B cell (primary cell): ENCODE measurements at regions not wholly inside any gene's neighbourhood (a gene's known extent, or its start where the extent isn't known, plus 50 kb on each side); places are given as distances from the start of the nearest gene placed in this dataset.

Experiments
- ATAC-seq: fragments of 200-7000 bp; cut with Tn5 transposase; one replicate; pipeline ENCODE4 v1.10.0; 2021; ENCODE audit warnings: low read depth, mild to moderate bottlenecking, moderate number of reproducible peaks, moderate library complexity
- CTCF ChIA-PET: fragments of 350-600 bp; sonication (Branson Sonifier 250); formaldehyde crosslinking; loops from one replicate; lab custom pipeline; 2021; ENCODE audit warnings: antibody characterized with exemption, inconsistent platforms; lab: Charles Lee
- POLR2A ChIA-PET: fragments of 350-600 bp; sonication (Branson Sonifier 250); formaldehyde crosslinking; loops from one replicate; lab custom pipeline; 2021; ENCODE audit warnings: antibody characterized with exemption; lab: Charles Lee
- DNase-seq: peaks from one replicate; pipeline ENCODE4 v3.0.0; 2013
- H2AFZ ChIP-seq: 2 replicates; pipeline ENCODE4 v1.6.1; 2012; ENCODE audit warnings: mild to moderate bottlenecking, low read depth, low read length; ENCODE audit not compliant: insufficient read depth, poor library complexity, severe bottlenecking
- H3K27ac ChIP-seq, 2 donors: 1 replicate in 1 of 2; 2 replicates in 1 of 2; pipeline ENCODE4 v1.5.1; 2012 to 2013; ENCODE audit warnings: low read length in 2 of 2, mild to moderate bottlenecking in 2 of 2, moderate library complexity in 1 of 2
- H3K27me3 ChIP-seq, 4 experiments: fragments of 200-600 bp in 1 of 4; sonication (generic) in 1 of 4; replicated peaks in 1 of 4; 1 replicate in 2 of 4; 2 replicates in 2 of 4; pipeline versions ENCODE4 v1.6.1 to v1.7.0; 2013 to 2016; ENCODE audit warnings: low read length in 3 of 4, mild to moderate bottlenecking in 2 of 4, mixed read lengths in 1 of 4, moderate library complexity in 1 of 4; ENCODE audit not compliant: insufficient read depth in 4 of 4, control insufficient read depth in 3 of 4; ENCODE audit errors: control extremely low read depth in 1 of 4
- H3K36me3 ChIP-seq, 2 experiments: replicated peaks in 1 of 2; 1 replicate in 1 of 2; 2 replicates in 1 of 2; pipeline versions ENCODE4 v1.6.1 to v1.7.1; 2013; ENCODE audit warnings: low read length in 1 of 2; ENCODE audit not compliant: insufficient read depth in 2 of 2, control insufficient read depth in 1 of 2; ENCODE audit errors: control extremely low read depth in 1 of 2, extremely low read depth in 1 of 2
- H3K4me1 ChIP-seq, 2 donors: fragments of 200-600 bp in 1 of 2; sonication (generic) in 1 of 2; 1 replicate in 1 of 2; 2 replicates in 1 of 2; pipeline versions ENCODE4 v1.5.1 to v1.6.1; 2013 to 2017; ENCODE audit warnings: low read length in 2 of 2; ENCODE audit not compliant: control insufficient read depth in 2 of 2, insufficient read depth in 2 of 2
- H3K4me2 ChIP-seq: replicated peaks from 2 replicates; pipeline ENCODE3; 2012; ENCODE audit warnings: mild to moderate bottlenecking, low read depth, low read length; ENCODE audit not compliant: poor library complexity, severe bottlenecking
- H3K4me3 ChIP-seq, 5 experiments: fragments of 200-600 bp in 1 of 5; sonication (generic) in 1 of 5; 1 replicate in 3 of 5; 2 replicates in 2 of 5; pipeline versions ENCODE4 v1.5.1 to v1.7.0; 2011 to 2016; ENCODE audit warnings: low read length in 4 of 5, mild to moderate bottlenecking in 4 of 5, low read depth in 2 of 5, control low read depth in 1 of 5, moderate library complexity in 1 of 5; ENCODE audit not compliant: insufficient read depth in 1 of 5; ENCODE audit errors: control extremely low read depth in 1 of 5, extremely low read depth in 1 of 5
- H3K79me2 ChIP-seq: fragments of 200-600 bp; sonication (generic); one replicate; pipeline ENCODE4 v1.6.0; 2016; ENCODE audit warnings: low read length; ENCODE audit not compliant: control insufficient read depth, insufficient read depth
- H3K9ac ChIP-seq: fragments of 200-600 bp; sonication (generic); 2 replicates; pipeline ENCODE4 v1.6.1; 2017; ENCODE audit warnings: mild to moderate bottlenecking, low read length, moderate library complexity
- H3K9me3 ChIP-seq, 3 donors: one replicate each; pipeline versions ENCODE4 v1.6.1 to v1.7.1; 2013; ENCODE audit warnings: low read length in 2 of 3; ENCODE audit not compliant: control insufficient read depth in 2 of 3, insufficient read depth in 1 of 3; ENCODE audit errors: control extremely low read depth in 1 of 3
- H4K20me1 ChIP-seq: 2 replicates; pipeline ENCODE4 v1.6.0; 2012; ENCODE audit warnings: mild to moderate bottlenecking, low read length; ENCODE audit not compliant: insufficient read depth, control insufficient read depth, poor library complexity, severe bottlenecking
- H3K27ac Mint-ChIP-seq: one replicate; pipeline ENCODE4 v1.8.0; 2021; ENCODE audit warnings: mixed read lengths
- H3K27me3 Mint-ChIP-seq: one replicate; pipeline ENCODE4 v1.8.0; 2021; ENCODE audit warnings: mixed read lengths
- H3K4me1 Mint-ChIP-seq: one replicate; pipeline ENCODE4 v1.8.0; 2021; ENCODE audit warnings: mixed read lengths
- H3K4me3 Mint-ChIP-seq: one replicate; pipeline ENCODE4 v1.8.0; 2021; ENCODE audit warnings: mixed read lengths
- H3K9me3 Mint-ChIP-seq: one replicate; pipeline ENCODE4 v1.8.0; 2022; ENCODE audit warnings: mixed read lengths; ENCODE audit not compliant: insufficient read depth
- CTCF ChIP-seq: fragments of 200-600 bp; IDR thresholded peaks from one replicate; pipeline ENCODE4 v1.8.0; 2022; ENCODE audit warnings: antibody characterized with exemption, mild to moderate bottlenecking
- EZH2 ChIP-seq: IDR thresholded peaks from 2 replicates; pipeline ENCODE4 v1.6.1; 2012; ENCODE audit warnings: borderline replicate concordance, low read depth, mild to moderate bottlenecking, moderate library complexity, low read length; ENCODE audit not compliant: insufficient read depth, poor library complexity, severe bottlenecking
- WGBS: methylation state at CpG from one replicate; pipeline ENCODE4 v1.1.5; 2013; ENCODE audit warnings: missing lambda C conversion rate; ENCODE audit not compliant: insufficient coverage; 5-methylcytosine and 5-hydroxymethylcytosine counted together
- intact Hi-C: fragments of 100-400 bp; cut with micrococcal nuclease; formaldehyde crosslinking; loops from one replicate; pipeline ENCODE4 v1.10.0; 2022

- H3K4me2 ChIP-seq: no peak overlapping the region
These were observed 136.9 kb upstream of the EGFLAM start for GRCh38 chr5:38121420-38121819.

DNA sequence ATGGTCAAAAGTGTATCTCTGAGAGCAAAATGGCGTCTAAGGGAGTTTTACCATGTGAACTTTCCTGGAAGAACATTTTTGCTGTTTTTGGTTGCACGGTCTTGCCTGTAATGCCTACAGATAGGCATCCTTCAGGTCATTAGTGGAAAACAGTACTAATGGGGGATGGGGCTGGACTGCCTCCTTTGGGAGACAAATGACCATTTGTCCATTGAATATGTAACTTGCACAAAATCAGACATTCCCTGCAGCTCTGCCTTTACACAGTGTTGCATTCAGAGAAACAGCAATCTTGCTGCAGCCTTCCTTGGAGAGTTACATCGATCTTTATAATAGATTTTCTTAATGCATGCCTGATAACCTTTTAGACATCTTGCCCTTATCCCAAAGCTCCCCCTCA, 138.5 kb upstream of the EGFLAM start:
- H3K27me3 ChIP-seq: no peaks in the 10 kb centered on the region
- peaks cover 0 to 7% (median 0%) of the 10 kb centered on the region in 3 donors for H3K9me3 ChIP-seq
- H3K4me2 ChIP-seq: no peak overlapping the region
- no peaks in the 10 kb centered on the region for H3K4me1 ChIP-seq
- TF ChIP-seq CTCF (no peak), EZH2 (no peak)
- intact Hi-C loops: no loop called here
- H3K9ac ChIP-seq: no peak overlapping the region
- H3K79me2 ChIP-seq: no peaks in the 10 kb centered on the region
- Mint-ChIP-seq H3K4me3 (no peak overlapping the region), H3K27ac (no peak overlapping the region), H3K27me3 (no peaks in the 10 kb centered on the region), H3K9me3 (no peaks in the 10 kb centered on the region), H3K4me1 (no peaks in the 10 kb centered on the region)
- no peak overlapping the region for H3K27ac ChIP-seq
- no peak overlapping the region for H3K4me3 ChIP-seq
- WGBS: 95% methylated on average over 3 of the region's 3 CpGs
- no peaks in the 10 kb centered on the region for H4K20me1 ChIP-seq
- ChIA-PET CTCF (no interaction called here), POLR2A (no interaction called here)
- no peak overlapping the region for H2AFZ ChIP-seq
- H3K36me3 ChIP-seq: no peaks in the 10 kb centered on the region
- DNase-seq (no peak), ATAC-seq (no peak)

More at GRCh38 chr5:38121420-38121819, 136.9 kb upstream of the EGFLAM start:
- no peaks in the 10 kb centered on the region for H3K4me1 Mint-ChIP-seq
- Histone ChIP-seq H3K9me3 (peaks cover 0 to 7% (median 0%) of the 10 kb centered on the region in 3 donors), H3K9ac (no peak overlapping the region), H4K20me1 (no peaks in the 10 kb centered on the region), H3K27ac (no peak overlapping the region), H3K27me3 (no peaks in the 10 kb centered on the region), H3K36me3 (no peaks in the 10 kb centered on the region), H3K79me2 (no peaks in the 10 kb centered on the region), H3K4me1 (no peaks in the 10 kb centered on the region), H2AFZ (no peak overlapping the region), H3K4me3 (no peak overlapping the region)
- intact Hi-C loops: no loop called here
- DNase-seq (no peak), ATAC-seq (no peak)
- WGBS: no CpG with 5 or more reads among the region's 2 CpGs
- H3K27me3 Mint-ChIP-seq: no peaks in the 10 kb centered on the region
- CTCF ChIA-PET: no interaction called here
- TF ChIP-seq CTCF: no peak
- TF ChIP-seq EZH2: no peak
- POLR2A ChIA-PET: no interaction called here
- H3K27ac Mint-ChIP-seq: no peak overlapping the region
- no peak overlapping the region for H3K4me3 Mint-ChIP-seq
- no peaks in the 10 kb centered on the region for H3K9me3 Mint-ChIP-seq
